ENCODE measurements at regions not wholly inside any gene's neighbourhood (a gene's known extent, or its start where the extent isn't known, plus 50 kb on each side); places are given as distances from the start of the nearest gene placed in this dataset.
A peak's percentile ranks its signal among the peaks of the same experiment; 100 is the strongest.
"Not testable (repeated sequence)": the region's sequence is repeated elsewhere in the genome, so short reads cannot be mapped to it uniquely, and the experiment has no call there.

- no peaks in the 10 kb centered on the region for H3K36me3 ChIP-seq (ENCODE audit: insufficient read depth, low read length)
- no peak overlapping the region for H3K4me3 ChIP-seq
- DNase-seq (ENCODE audit: low read depth, low spot score), result no peak
- H3K27ac ChIP-seq, result no peak overlapping the region
- H3K9ac ChIP-seq (ENCODE audit: insufficient read length), result no peak overlapping the region
- no peaks in the 10 kb centered on the region for H3K9me3 ChIP-seq (ENCODE audit: low read depth, low read length)
- no peak for TF ChIP-seq POLR2AphosphoS5 (IDR thresholded peaks at IDR 0.05; ENCODE audit: borderline replicate concordance, low read depth, low read length)
- TF ChIP-seq FOXP2 (optimal IDR thresholded peaks at IDR 0.05; ENCODE audit: control extremely low read depth, extremely low read length, insufficient read depth), result no peak
- no peak for TF ChIP-seq EZH2 (IDR thresholded peaks at IDR 0.05)
Observed at GRCh38 chr13:65343898-65344663, 1886.1 kb downstream of the PCDH9 start.

- Histone ChIP-seq H3K27ac (no peak overlapping the region), H3K36me3 (ENCODE audit: insufficient read depth, low read length) (no peaks in the 10 kb centered on the region), H3K9ac (ENCODE audit: insufficient read length) (no peak overlapping the region), H3K9me3 (ENCODE audit: low read depth, low read length) (no peaks in the 10 kb centered on the region), H3K4me3 (no peak overlapping the region)
- no peak for DNase-seq (ENCODE audit: low read depth, low spot score)
- TF ChIP-seq EZH2 (IDR thresholded peaks at IDR 0.05) (no peak), FOXP2 (optimal IDR thresholded peaks at IDR 0.05; ENCODE audit: control extremely low read depth, extremely low read length, insufficient read depth) (no peak), POLR2AphosphoS5 (IDR thresholded peaks at IDR 0.05; ENCODE audit: borderline replicate concordance, low read depth, low read length) (no peak)
Observed at GRCh38 chr13:65342541-65343337, 1887.4 kb downstream of the PCDH9 start.

GRCh38 chr13:65339241-65339640 lies 1890.9 kb downstream of the PCDH9 start:
- no peak overlapping the region for H3K9ac ChIP-seq (ENCODE audit: insufficient read length)
- no peaks in the 10 kb centered on the region for H3K9me3 ChIP-seq (ENCODE audit: low read depth, low read length)
- TF ChIP-seq FOXP2 (optimal IDR thresholded peaks at IDR 0.05; ENCODE audit: control extremely low read depth, extremely low read length, insufficient read depth), result no peak
- no peak overlapping the region for H3K27ac ChIP-seq
- no peaks in the 10 kb centered on the region for H3K36me3 ChIP-seq (ENCODE audit: insufficient read depth, low read length)
- no peak overlapping the region for H3K4me3 ChIP-seq
- no peak for DNase-seq (ENCODE audit: low read depth, low spot score)

- TF ChIP-seq FOXP2 (optimal IDR thresholded peaks at IDR 0.05; ENCODE audit: control extremely low read depth, extremely low read length, insufficient read depth), result no peak
- no peak for TF ChIP-seq EZH2 (IDR thresholded peaks at IDR 0.05)
- no peak for TF ChIP-seq POLR2AphosphoS5 (IDR thresholded peaks at IDR 0.05; ENCODE audit: borderline replicate concordance, low read depth, low read length)
- Histone ChIP-seq H3K27ac (no peak overlapping the region), H3K9ac (ENCODE audit: insufficient read length) (no peak overlapping the region), H3K4me3 (no peak overlapping the region), H3K36me3 (ENCODE audit: insufficient read depth, low read length) (no peaks in the 10 kb centered on the region), H3K9me3 (ENCODE audit: low read depth, low read length) (no peaks in the 10 kb centered on the region)
- peak; percentile 2 for DNase-seq (ENCODE audit: low read depth, low spot score)
Observed at GRCh38 chr13:65336916-65337315, 1893.2 kb downstream of the PCDH9 start.

GRCh38 chr13:65336087-65336749 lies 1893.9 kb downstream of the PCDH9 start:
- Histone ChIP-seq H3K27ac (no peak overlapping the region), H3K4me3 (no peak overlapping the region), H3K9ac (ENCODE audit: insufficient read length) (no peak overlapping the region), H3K9me3 (ENCODE audit: low read depth, low read length) (no peaks in the 10 kb centered on the region), H3K36me3 (ENCODE audit: insufficient read depth, low read length) (no peaks in the 10 kb centered on the region)
- DNase-seq (ENCODE audit: low read depth, low spot score), result no peak
- TF ChIP-seq FOXP2 (optimal IDR thresholded peaks at IDR 0.05; ENCODE audit: control extremely low read depth, extremely low read length, insufficient read depth) (no peak), POLR2AphosphoS5 (IDR thresholded peaks at IDR 0.05; ENCODE audit: borderline replicate concordance, low read depth, low read length) (no peak)

GRCh38 chr13:65330691-65331090 lies 1899.4 kb downstream of the PCDH9 start:
- no peak for DNase-seq (ENCODE audit: low read depth, low spot score)
- Histone ChIP-seq H3K9ac (ENCODE audit: insufficient read length) (no peak overlapping the region), H3K9me3 (ENCODE audit: low read depth, low read length) (no peaks in the 10 kb centered on the region)

GRCh38 chr13:65330287-65330686 lies 1899.8 kb downstream of the PCDH9 start:
- Histone ChIP-seq H3K27ac (no peak overlapping the region), H3K36me3 (ENCODE audit: insufficient read depth, low read length) (no peaks in the 10 kb centered on the region), H3K9ac (ENCODE audit: insufficient read length) (no peak overlapping the region), H3K4me3 (no peak overlapping the region), H3K9me3 (ENCODE audit: low read depth, low read length) (no peaks in the 10 kb centered on the region)
- TF ChIP-seq POLR2AphosphoS5 (IDR thresholded peaks at IDR 0.05; ENCODE audit: borderline replicate concordance, low read depth, low read length) (no peak), FOXP2 (optimal IDR thresholded peaks at IDR 0.05; ENCODE audit: control extremely low read depth, extremely low read length, insufficient read depth) (no peak), EZH2 (IDR thresholded peaks at IDR 0.05) (no peak)
- no peak for DNase-seq (ENCODE audit: low read depth, low spot score)

More at GRCh38 chr13:65330691-65331090, 1899.4 kb downstream of the PCDH9 start:
- Histone ChIP-seq H3K36me3 (ENCODE audit: insufficient read depth, low read length) (no peaks in the 10 kb centered on the region), H3K4me3 (no peak overlapping the region), H3K27ac (no peak overlapping the region)
- TF ChIP-seq FOXP2 (optimal IDR thresholded peaks at IDR 0.05; ENCODE audit: control extremely low read depth, extremely low read length, insufficient read depth), result no peak
- no peak for TF ChIP-seq EZH2 (IDR thresholded peaks at IDR 0.05)
- TF ChIP-seq POLR2AphosphoS5 (IDR thresholded peaks at IDR 0.05; ENCODE audit: borderline replicate concordance, low read depth, low read length), result no peak

- DNase-seq (ENCODE audit: low read depth, low spot score); H3K36me3 ChIP-seq (ENCODE audit: insufficient read depth, low read length); H3K9me3 ChIP-seq (ENCODE audit: low read depth, low read length); H3K4me3 ChIP-seq; H3K9ac ChIP-seq (ENCODE audit: insufficient read length); H3K27ac ChIP-seq: not testable (repeated sequence)
Observed at GRCh38 chr13:65323192-65323591, 1906.9 kb downstream of the PCDH9 start.

- not testable (repeated sequence) for H3K4me3 ChIP-seq; H3K9me3 ChIP-seq (ENCODE audit: low read depth, low read length); H3K27ac ChIP-seq; DNase-seq (ENCODE audit: low read depth, low spot score); H3K9ac ChIP-seq (ENCODE audit: insufficient read length); H3K36me3 ChIP-seq (ENCODE audit: insufficient read depth, low read length)
Observed at GRCh38 chr13:65321423-65321822, 1908.7 kb downstream of the PCDH9 start.
